ENCODE measurements at regions not wholly inside any gene's neighbourhood (a gene's known extent, or its start where the extent isn't known, plus 50 kb on each side); places are given as distances from the start of the nearest gene placed in this dataset.

DNA sequence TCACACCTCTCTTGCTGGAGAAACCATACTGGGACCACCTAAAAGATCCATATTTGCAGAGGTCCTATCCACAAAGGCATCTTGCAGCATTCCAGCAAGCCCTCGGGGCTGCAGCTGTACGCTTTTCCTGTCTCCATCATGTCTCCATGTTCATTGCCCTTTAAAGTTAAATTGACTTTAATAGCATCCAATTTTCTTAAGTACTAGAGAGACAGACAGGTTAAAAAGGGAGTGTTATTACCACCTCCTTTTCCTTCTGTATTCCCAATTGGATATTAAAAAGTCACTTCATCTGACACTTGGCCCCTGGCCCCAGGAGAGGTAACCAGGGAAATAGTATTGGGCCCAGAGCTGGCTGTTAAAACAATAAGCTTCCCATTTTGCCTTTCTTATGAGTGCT, 178.6 kb downstream of the UNC5CL start:
- no peaks in the 10 kb centered on the region for H3K27me3 Mint-ChIP-seq (ENCODE audit: unreplicated experiment)
- no peak for TF ChIP-seq CTCF (IDR thresholded peaks at IDR 0.05; ENCODE audit: partially characterized antibody, unreplicated experiment)

GRCh38 chr6:40856271-40856670, 182.8 kb downstream of the UNC5CL start:
- no peaks in the 10 kb centered on the region for H3K4me1 Mint-ChIP-seq (ENCODE audit: low read depth, unreplicated experiment)

More for the DNA sequence above, 178.6 kb downstream of the UNC5CL start:
- no peaks in the 10 kb centered on the region for H3K36me3 Mint-ChIP-seq (ENCODE audit: unreplicated experiment)
- no peak overlapping the region for H3K27ac Mint-ChIP-seq (ENCODE audit: unreplicated experiment)
- DNase-seq = no peak
- no peaks in the 10 kb centered on the region for H3K4me1 Mint-ChIP-seq (ENCODE audit: low read depth, unreplicated experiment)
- no peak overlapping the region for H3K4me3 Mint-ChIP-seq (ENCODE audit: unreplicated experiment)
- H3K9me3 Mint-ChIP-seq (ENCODE audit: unreplicated experiment) = no peaks in the 10 kb centered on the region

GRCh38 chr6:40855168-40855880, 183.7 kb downstream of the UNC5CL start:
- no peak for DNase-seq
- TF ChIP-seq CTCF (IDR thresholded peaks at IDR 0.05; ENCODE audit: partially characterized antibody, unreplicated experiment) = no peak
- H3K27me3 Mint-ChIP-seq (ENCODE audit: unreplicated experiment) = no peaks in the 10 kb centered on the region
- no peaks in the 10 kb centered on the region for H3K4me1 Mint-ChIP-seq (ENCODE audit: low read depth, unreplicated experiment)
- no peak overlapping the region for H3K4me3 Mint-ChIP-seq (ENCODE audit: unreplicated experiment)
- no peaks in the 10 kb centered on the region for H3K9me3 Mint-ChIP-seq (ENCODE audit: unreplicated experiment)
- H3K36me3 Mint-ChIP-seq (ENCODE audit: unreplicated experiment) = no peaks in the 10 kb centered on the region
- H3K27ac Mint-ChIP-seq (ENCODE audit: unreplicated experiment) = no peak overlapping the region

More at GRCh38 chr6:40856271-40856670, 182.8 kb downstream of the UNC5CL start:
- H3K36me3 Mint-ChIP-seq (ENCODE audit: unreplicated experiment) = no peaks in the 10 kb centered on the region
- H3K27me3 Mint-ChIP-seq (ENCODE audit: unreplicated experiment) = no peaks in the 10 kb centered on the region
- H3K4me3 Mint-ChIP-seq (ENCODE audit: unreplicated experiment) = no peak overlapping the region
- H3K9me3 Mint-ChIP-seq (ENCODE audit: unreplicated experiment) = no peaks in the 10 kb centered on the region
- no peak for TF ChIP-seq CTCF (IDR thresholded peaks at IDR 0.05; ENCODE audit: partially characterized antibody, unreplicated experiment)
- DNase-seq = no peak
- H3K27ac Mint-ChIP-seq (ENCODE audit: unreplicated experiment) = no peak overlapping the region

DNA sequence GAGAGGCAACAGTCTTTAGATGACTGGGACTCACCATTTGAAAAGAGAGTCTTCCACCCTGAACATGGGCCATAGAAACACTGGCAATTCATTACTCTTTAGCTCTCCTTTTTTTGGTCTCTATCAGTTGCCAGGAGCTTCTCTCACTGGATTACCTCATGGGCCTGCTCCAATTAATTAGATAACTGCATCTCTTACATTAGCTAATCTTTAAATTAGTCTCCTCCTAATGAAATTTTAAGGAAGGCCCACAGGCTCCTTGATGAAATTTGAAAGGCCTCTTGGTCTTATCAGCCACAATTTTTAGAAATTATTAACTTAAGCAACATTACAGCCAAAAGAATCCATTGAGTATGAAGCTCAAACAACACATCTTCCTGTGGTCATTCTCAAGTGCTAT, 184.4 kb downstream of the UNC5CL start:
- H3K4me1 Mint-ChIP-seq (ENCODE audit: low read depth, unreplicated experiment) = no peaks in the 10 kb centered on the region
- no peaks in the 10 kb centered on the region for H3K9me3 Mint-ChIP-seq (ENCODE audit: unreplicated experiment)
- no peak overlapping the region for H3K27ac Mint-ChIP-seq (ENCODE audit: unreplicated experiment)
- TF ChIP-seq CTCF (IDR thresholded peaks at IDR 0.05; ENCODE audit: partially characterized antibody, unreplicated experiment) = no peak
- no peaks in the 10 kb centered on the region for H3K27me3 Mint-ChIP-seq (ENCODE audit: unreplicated experiment)
- no peak for DNase-seq
- no peaks in the 10 kb centered on the region for H3K36me3 Mint-ChIP-seq (ENCODE audit: unreplicated experiment)
- H3K4me3 Mint-ChIP-seq (ENCODE audit: unreplicated experiment) = no peak overlapping the region

- no peaks in the 10 kb centered on the region for H3K36me3 Mint-ChIP-seq (ENCODE audit: unreplicated experiment)
Measured at GRCh38 chr6:40852779-40853373, 186.1 kb downstream of the UNC5CL start.

More at GRCh38 chr6:40852779-40853373, 186.1 kb downstream of the UNC5CL start:
- H3K4me1 Mint-ChIP-seq (ENCODE audit: low read depth, unreplicated experiment) = no peaks in the 10 kb centered on the region
- peak; percentile 54 for DNase-seq
- no peak overlapping the region for H3K27ac Mint-ChIP-seq (ENCODE audit: unreplicated experiment)
- H3K9me3 Mint-ChIP-seq (ENCODE audit: unreplicated experiment) = no peaks in the 10 kb centered on the region
- TF ChIP-seq CTCF (IDR thresholded peaks at IDR 0.05; ENCODE audit: partially characterized antibody, unreplicated experiment) = peak; percentile 73
- no peaks in the 10 kb centered on the region for H3K27me3 Mint-ChIP-seq (ENCODE audit: unreplicated experiment)
- no peak overlapping the region for H3K4me3 Mint-ChIP-seq (ENCODE audit: unreplicated experiment)

All from glutamatergic neuron (in vitro differentiated cells).